ENCODE measurements at regions not wholly inside any gene's neighbourhood (a gene's known extent, or its start where the extent isn't known, plus 50 kb on each side); places are given as distances from the start of the nearest gene placed in this dataset.

- DNase-seq (ENCODE audit: low read depth, low spot score), result no peak
These were observed 352.2 kb downstream of the IDS start for GRCh38 chrX:149152941-149153340.

DNA sequence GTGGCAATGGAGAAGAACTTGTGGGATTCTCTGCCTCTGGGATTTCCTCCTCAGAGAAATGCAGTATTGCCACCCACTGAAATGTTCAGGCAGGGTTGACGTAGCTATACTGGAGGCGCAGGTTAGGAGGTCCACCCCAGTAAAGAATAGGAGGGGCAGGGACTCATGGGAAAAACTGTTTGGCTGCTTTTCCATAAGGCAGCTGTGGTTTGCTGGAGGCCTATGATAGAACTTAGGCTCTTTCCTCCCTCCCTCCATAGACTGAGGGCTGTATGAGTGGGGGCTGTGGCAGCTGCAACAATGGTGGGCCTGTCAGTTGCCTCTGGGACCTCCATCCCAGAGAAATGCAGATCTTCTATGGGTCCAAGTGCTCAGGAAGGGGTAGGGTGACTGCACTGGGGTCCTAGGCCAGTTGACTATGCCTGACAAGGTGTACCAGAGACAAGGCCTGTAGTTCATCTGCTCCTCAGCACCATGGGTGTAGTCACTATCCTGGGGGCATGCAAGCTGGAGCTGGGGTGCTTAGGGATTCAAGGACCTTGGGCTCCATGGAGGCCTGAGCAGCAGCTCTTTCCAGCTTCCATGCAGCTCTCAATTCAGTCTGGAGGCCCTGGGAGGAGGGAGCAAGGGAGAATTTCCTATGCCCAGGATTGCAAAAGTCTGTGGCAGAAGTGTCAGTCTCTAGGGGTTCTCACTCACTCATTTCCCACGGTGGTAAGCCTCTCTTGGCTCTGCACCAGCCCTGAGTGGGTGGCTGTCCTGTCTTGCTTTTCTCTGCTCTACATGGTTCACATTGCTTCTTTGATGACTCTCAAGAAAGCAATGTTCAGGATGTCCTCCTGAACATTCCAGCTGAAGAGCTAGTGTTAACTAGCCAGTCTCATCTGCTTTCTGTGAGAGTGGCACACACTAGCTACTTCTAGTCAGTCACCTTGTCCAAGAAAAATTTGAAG is 353.0 kb downstream of the IDS start:
- DNase-seq (ENCODE audit: low read depth, low spot score), result peak; percentile 21

DNA sequence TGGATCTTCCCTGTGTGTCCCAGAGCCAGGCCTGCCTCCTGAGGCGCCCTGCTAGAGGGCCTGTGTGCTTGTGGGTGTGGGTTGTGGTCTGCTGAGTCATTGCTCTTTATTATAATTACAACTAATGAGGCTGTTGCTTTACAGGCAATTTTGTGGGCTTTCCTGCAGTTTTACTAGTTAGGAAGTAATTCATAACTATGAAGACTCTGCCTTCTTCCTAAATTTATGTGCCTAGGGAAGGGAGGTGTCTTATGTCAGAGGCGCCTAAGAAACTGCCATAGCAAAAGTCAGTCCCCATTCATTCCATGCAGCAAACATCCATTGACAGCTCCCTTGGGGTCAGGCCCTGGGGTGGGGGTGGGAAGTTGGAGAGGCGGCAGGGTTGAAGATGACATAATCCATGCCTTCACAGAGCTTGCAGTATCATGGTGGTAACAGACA is 359.2 kb downstream of the IDS start:
- DNase-seq (ENCODE audit: low read depth, low spot score), result no peak

GRCh38 chrX:149131774-149132173 is 373.3 kb downstream of the IDS start:
- no peak for DNase-seq (ENCODE audit: low read depth, low spot score)

GRCh38 chrX:149129767-149130166 is 375.3 kb downstream of the IDS start:
- no peak for DNase-seq (ENCODE audit: low read depth, low spot score)

DNA sequence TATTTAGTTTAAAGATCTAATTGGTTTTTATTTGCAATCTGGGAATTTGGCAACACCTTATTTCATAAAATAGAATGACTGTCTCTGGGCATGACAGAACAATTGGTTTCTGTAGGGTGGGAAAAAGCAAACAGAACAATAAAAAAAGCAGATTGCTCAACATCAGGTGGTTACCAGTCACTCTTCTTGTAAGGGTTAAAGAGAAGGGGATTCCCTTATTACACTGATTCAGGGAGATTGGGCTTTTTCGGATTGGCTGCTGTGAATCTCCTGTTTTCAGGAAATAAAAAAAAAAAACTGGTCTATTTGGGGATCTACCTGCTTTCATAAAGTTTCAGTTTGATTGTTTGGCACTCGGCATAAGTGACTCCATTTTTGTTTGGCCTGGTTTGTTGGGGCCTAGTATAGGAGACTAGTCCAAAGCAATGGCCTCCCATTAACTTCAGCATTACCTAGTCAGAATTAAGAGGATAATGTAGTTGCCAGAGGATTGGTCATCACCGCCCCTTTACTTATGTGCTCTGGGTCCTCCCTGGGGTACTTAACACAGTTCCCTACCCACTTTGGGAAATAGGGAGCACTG is 380.5 kb downstream of the IDS start:
- no peak for DNase-seq (ENCODE audit: low read depth, low spot score)

GRCh38 chrX:149121206-149121920 is 383.7 kb downstream of the IDS start:
- DNase-seq (ENCODE audit: low read depth, low spot score), result no peak

DNA sequence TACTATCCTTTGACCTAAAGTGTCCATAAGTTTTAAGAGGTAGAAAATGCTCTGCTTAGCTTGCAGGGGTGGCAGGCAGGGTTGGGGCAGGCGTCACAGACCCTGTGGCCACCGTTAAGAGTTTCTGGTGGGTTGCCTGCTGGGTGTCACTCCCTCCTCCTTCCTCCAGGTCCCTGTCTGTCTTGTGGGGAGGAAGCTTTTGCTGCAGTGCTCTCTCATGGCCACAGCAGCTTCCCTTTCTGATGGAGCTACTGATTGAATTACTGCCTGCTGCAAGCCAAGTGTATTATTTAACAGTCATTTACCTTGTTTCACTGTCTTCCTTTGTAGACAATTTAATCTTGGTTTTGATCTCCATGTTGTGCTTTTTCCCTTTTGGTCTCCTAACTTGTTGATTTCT is 384.6 kb downstream of the IDS start:
- DNase-seq (ENCODE audit: low read depth, low spot score), result no peak

DNA sequence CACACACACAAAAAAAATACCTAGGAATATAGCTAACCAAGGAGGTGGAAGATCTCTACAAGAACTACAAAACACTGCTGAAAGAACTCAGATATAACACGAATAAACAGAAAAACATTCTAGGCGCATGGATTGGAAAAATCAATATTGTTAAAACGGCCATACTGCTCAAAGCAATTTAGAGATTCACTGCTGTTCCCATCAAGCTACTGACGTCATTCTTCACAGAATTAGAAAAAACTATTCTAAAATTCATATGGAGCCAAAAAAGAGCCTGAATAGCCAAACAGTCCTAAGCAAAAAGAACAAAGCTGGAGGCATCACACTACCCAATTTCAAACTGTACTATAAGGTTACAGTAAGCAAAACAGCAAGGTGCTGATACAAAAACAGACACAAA is 390.2 kb downstream of the IDS start:
- no peak for DNase-seq (ENCODE audit: low read depth, low spot score)

GRCh38 chrX:149114001-149114400 is 391.1 kb downstream of the IDS start:
- DNase-seq (ENCODE audit: low read depth, low spot score), result no peak

GRCh38 chrX:149097786-149098185 is 407.3 kb downstream of the IDS start:
- DNase-seq (ENCODE audit: low read depth, low spot score), result no peak

DNA sequence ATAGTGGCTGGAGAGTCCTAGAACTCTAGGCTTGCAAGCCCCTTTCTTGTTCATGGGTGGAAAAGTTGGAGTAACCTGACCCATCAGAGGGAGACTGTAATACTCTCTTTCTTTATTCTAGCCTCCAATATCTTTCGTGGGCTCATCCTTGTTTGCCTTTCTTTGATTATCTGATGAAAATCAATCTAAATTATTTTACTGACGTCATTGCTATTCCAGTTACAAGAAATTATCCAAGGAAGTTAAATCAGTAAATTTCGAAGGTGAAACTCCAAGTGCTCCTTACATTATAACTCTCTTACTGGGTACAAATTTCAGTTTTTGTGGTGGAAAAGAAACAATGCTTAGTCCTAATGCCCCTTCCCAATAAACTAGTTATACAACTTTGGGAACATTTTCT is 412.9 kb downstream of the IDS start:
- DNase-seq (ENCODE audit: low read depth, low spot score), result no peak

DNA sequence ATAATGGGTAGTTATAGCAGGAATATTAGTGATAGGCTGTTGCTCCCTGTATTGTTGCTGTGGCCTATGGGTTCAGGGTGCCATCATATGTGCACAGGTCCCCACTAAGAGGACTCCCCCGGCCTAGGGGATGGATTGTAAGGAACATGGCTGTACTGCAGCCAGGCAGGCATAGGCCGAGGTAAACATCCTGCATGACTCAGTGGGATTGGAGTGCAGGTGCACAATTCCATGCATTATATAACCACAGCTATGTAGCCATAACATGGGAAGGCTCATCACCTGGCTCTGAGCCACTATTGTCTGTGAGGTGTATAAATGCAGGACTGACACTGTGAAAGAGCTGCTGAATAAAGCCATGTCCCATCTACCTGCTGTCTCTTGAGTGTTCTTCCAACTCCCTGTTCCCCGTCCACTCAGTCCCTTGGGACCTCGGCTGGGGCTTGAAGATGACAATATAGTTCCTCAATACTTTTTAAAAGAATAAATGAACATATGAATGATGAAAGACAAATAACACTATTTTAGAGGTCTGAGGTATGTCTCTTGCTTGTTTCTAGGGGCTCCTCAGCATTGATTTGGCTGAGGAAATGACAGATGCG is 425.2 kb downstream of the IDS start:
- DNase-seq (ENCODE audit: low read depth, low spot score), result no peak

GRCh38 chrX:149074398-149074797 is 430.7 kb downstream of the IDS start:
- peak; percentile 36 for DNase-seq (ENCODE audit: low read depth, low spot score)

GRCh38 chrX:149073479-149073878 is 431.6 kb downstream of the IDS start:
- no peak for DNase-seq (ENCODE audit: low read depth, low spot score)

DNA sequence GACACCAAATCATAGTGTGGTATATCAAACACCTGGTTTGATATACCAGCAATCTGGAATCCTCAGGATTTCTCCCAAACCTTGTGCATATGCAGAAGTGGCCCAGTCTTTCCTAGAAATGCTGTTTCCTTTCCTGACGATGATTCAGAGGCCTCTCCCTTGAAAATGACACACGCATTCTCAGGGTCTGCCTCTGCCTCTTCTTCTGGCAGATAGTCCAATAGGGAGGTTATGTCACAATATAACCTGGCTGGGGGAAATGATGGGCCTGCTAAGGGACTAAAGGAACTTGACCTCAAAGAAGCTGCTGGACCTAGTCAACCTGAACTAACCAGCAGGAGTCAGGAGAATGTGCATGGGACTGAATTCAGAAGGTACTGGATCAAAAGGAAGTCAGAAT is 435.2 kb downstream of the IDS start:
- DNase-seq (ENCODE audit: low read depth, low spot score), result no peak

GRCh38 chrX:149060921-149061320 is 444.2 kb downstream of the IDS start:
- DNase-seq (ENCODE audit: low read depth, low spot score), result peak; percentile 59
